GM13976 (cell line): ENCODE measurements at regions not wholly inside any gene's neighbourhood (a gene's known extent, or its start where the extent isn't known, plus 50 kb on each side); places are given as distances from the start of the nearest gene placed in this dataset.

Source experiments
- DNase-seq: peaks from one replicate; pipeline ENCODE4 v3.0.0; 2012; ENCODE audit warnings: low spot score
- in situ Hi-C: fragments of 300-500 bp; cut with MboI; formaldehyde crosslinking; loops from one replicate; pipeline ENCODE4 v1.12.0; 2022; ENCODE audit warnings: low sequenced_read_pairs, mixed read lengths, inconsistent platforms; ENCODE audit not compliant: unreplicated experiment
- TF ChIP-seq, protein P1 (sequence below): IDR thresholded peaks from 2 replicates; pipeline ENCODE4 v1.5.1; 2012; ENCODE audit warnings: borderline replicate concordance, mild to moderate bottlenecking; ENCODE audit not compliant: insufficient read depth; ENCODE audit errors: extremely low read depth, missing control alignments, control extremely low read depth

- no peak for DNase-seq
- in situ Hi-C loops = no loop called here
- TF ChIP-seq, protein P1, sequence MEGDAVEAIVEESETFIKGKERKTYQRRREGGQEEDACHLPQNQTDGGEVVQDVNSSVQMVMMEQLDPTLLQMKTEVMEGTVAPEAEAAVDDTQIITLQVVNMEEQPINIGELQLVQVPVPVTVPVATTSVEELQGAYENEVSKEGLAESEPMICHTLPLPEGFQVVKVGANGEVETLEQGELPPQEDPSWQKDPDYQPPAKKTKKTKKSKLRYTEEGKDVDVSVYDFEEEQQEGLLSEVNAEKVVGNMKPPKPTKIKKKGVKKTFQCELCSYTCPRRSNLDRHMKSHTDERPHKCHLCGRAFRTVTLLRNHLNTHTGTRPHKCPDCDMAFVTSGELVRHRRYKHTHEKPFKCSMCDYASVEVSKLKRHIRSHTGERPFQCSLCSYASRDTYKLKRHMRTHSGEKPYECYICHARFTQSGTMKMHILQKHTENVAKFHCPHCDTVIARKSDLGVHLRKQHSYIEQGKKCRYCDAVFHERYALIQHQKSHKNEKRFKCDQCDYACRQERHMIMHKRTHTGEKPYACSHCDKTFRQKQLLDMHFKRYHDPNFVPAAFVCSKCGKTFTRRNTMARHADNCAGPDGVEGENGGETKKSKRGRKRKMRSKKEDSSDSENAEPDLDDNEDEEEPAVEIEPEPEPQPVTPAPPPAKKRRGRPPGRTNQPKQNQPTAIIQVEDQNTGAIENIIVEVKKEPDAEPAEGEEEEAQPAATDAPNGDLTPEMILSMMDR = no peak
Measured at GRCh38 chr1:163834778-163835177, 513.0 kb downstream of the NUF2 start.

GRCh38 chr1:163836481-163836880 lies 514.7 kb downstream of the NUF2 start:
- in situ Hi-C loops = no loop called here
- DNase-seq = no peak
- TF ChIP-seq, protein P1 = no peak

DNA sequence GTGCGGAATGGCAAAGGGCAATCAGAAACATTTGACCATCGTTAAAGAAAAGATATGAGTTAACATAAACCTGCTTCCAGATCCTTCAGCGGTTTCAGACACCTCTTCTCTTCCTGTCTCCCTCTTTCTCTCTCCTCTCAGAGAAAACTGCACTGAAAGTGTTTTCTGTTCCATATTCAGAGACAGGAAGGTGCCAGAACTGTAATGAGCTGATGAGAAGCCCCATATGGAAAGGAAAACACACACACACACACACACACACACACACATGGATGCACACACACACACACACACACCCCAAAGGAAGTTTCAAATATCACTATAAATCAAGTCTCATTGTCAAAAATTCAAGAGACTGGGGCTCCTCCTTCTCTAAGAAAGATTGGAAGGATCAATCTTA lies 515.5 kb downstream of the NUF2 start:
- in situ Hi-C loops = no loop called here
- TF ChIP-seq, protein P1 = no peak
- DNase-seq = no peak

- TF ChIP-seq, protein P1 = no peak
- in situ Hi-C loops = no loop called here
- no peak for DNase-seq
Measured at GRCh38 chr1:163842571-163842970, 520.8 kb downstream of the NUF2 start.

DNA sequence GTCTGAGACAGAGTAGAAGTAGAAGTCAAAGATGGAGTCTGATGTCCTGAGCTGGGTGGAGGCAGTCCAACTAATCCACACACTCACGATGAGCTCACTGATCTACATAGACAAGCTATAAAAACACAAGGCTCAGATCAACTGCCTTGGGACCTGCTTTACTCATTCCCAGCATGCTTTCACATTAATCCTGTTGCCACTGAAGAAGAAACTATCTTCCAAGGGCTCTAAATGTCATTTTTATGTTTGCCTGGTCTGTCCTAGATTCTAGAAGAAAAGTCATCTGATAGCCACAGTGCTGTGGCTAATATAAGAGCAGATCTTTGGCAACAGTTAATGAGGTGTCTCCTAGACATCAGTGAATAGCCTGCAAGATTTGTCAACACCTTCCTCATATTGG lies 522.7 kb downstream of the NUF2 start:
- in situ Hi-C loops = no loop called here
- TF ChIP-seq, protein P1 = no peak
- no peak for DNase-seq

DNA sequence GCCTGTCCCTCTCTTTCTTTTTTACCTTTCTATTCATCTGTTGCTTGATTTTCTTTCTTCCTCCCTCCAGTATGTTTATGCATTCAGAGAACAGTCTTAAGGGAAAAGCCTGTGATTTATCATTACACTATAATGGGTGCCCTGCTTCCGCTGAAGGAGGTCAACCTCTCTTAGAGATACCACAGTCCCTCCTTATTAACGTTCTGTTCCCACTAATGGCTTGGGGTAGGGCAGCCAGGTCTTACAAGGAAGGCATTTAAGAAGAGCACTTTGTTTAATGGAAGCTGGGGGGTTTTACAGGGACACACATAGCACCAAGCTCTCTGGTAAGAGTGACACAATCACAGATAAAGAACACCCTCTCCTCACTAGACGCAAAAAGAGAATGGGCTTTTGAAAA lies 523.5 kb downstream of the NUF2 start:
- in situ Hi-C loops = no loop called here

DNA sequence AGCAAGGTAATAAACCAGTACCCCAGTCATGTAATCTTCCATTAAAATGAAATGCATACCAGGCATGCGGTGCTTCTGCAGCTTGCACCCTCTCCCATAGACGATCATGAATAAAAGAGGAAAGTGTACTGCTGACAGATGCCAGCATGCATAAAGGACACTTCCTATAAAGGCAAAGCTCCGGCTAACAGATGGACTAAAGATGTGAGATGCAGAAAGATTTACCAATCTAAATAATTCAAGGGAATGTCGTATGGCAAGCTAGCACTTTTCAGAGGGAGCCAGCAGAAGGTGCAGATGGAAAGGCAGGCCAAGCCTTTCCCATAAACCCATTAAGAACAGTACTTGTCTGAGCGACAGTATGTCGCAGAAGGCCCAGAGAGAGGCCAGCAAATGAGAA lies 542.0 kb downstream of the NUF2 start:
- in situ Hi-C loops = no loop called here
- TF ChIP-seq, protein P1 = no peak
- DNase-seq = no peak

More for the DNA sequence above, 523.5 kb downstream of the NUF2 start:
- TF ChIP-seq, protein P1 = no peak
- no peak for DNase-seq
